Neural progenitor cell (in vitro differentiated cells): ENCODE measurements at regions not wholly inside any gene's neighbourhood (a gene's known extent, or its start where the extent isn't known, plus 50 kb on each side); places are given as distances from the start of the nearest gene placed in this dataset.

ENCODE experiments used
- CTCF ChIP-seq: fragments of 200-600 bp; sonication (generic); IDR thresholded peaks from 2 replicates; pipeline ENCODE4 v1.5.1; 2017; ENCODE audit warnings: antibody characterized with exemption, mild to moderate bottlenecking
- EZH2 ChIP-seq: fragments of 200-600 bp; sonication (generic); IDR thresholded peaks from 2 replicates; pipeline ENCODE4 v1.6.1; 2017; ENCODE audit warnings: antibody characterized with exemption, mild to moderate bottlenecking, moderate library complexity

DNA sequence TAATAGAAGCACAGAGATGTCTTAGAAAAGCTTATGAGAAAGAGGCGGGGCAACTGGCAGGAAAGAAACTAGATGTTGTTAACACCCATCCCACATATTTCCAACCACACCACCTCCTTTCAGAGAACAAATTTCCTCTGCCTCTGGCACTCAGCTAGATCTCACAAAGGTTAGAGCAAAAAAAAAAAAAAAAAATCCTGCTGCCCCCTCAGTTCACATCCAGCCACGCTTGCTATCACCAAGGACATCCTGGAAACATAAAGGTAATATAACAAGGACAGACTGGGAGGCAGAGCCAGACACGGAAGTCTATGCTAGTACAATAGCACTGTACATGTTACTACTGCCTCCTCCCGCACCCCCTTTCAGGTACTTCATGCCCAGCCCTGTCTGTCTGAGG is 238.0 kb upstream of the PTGER4 start:
- no peak for TF ChIP-seq CTCF
- TF ChIP-seq EZH2: no peak
